GM18873 (cell line): ENCODE measurements at regions not wholly inside any gene's neighbourhood (a gene's known extent, or its start where the extent isn't known, plus 50 kb on each side); places are given as distances from the start of the nearest gene placed in this dataset.

Source experiments
- ATAC-seq: cut with Tn5 transposase; IDR thresholded peaks from one replicate; pipeline ENCODE4 v1.9.1; 2021; ENCODE audit warnings: mild to moderate bottlenecking, moderate library complexity, moderate number of reproducible peaks; ENCODE audit not compliant: unreplicated experiment, low FRiP score

DNA sequence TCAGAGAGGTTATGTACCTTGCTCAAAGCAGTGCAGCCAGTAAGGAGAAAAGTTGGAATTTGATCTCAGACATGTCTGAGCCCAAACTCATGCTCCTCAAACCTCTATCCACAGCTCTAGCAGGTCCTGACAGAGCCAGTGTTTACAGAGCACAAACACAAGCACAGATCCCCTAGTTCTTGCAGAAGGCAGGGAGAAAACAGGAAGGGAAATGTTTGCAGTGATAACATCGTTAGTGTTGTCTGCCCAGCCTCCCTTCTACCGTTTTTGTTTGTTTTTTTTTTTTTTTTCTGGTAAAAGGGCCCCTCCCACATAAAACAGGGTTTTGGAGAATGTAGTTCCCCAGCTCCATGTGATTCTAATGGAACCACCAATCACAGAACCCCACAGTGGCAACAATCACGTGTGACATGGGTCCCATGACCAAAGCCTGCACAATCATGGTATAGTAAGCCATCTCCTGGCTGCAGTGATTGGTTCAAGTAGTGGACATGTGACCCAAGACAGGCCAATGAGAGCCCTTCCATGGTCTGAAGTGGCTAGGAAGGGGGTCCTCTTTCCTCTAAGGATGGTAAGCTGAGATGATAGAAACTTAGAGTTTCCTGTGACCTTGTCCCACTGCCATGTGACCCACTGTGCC is 513.4 kb downstream of the MED13L start:
- no peak for ATAC-seq

DNA sequence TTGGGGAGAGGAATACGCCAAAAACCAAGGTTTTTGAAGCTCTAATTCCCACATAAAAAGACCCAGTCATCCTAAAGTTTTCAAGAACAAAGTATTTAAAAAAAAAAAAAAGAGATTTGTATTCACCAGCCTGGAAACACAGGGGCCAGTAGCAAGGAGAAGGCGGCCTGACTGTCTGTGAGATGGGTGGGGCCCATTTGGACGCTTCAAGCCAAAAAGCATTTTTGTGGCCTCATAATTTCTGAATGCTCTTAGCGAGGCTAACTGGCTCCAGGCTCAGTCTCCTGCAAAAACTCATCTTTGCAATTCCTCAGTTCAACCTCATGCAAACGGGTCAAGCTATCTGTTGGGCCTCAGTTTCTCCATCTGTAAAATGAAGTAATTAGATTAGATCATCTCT is 514.1 kb downstream of the MED13L start:
- no peak for ATAC-seq

DNA sequence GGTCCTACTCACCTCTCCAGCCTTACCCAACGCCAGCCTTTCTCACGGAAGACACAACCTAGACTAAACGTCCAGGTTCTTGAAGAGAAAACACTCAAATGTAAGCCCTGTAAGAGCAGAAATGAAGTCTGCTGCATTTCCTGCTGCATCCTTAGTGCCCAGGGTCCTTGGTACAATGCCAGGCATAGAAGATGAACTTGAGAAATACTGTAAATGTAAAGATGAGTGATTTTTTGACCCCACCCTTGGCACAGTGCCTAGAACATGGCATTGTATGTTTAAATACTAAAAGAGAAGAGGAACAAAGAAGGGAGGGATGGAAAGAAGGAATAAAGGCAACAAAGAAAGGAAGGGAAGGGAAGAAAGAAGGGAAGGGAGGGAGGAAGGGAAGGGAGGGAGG is 514.6 kb downstream of the MED13L start:
- ATAC-seq: no peak

DNA sequence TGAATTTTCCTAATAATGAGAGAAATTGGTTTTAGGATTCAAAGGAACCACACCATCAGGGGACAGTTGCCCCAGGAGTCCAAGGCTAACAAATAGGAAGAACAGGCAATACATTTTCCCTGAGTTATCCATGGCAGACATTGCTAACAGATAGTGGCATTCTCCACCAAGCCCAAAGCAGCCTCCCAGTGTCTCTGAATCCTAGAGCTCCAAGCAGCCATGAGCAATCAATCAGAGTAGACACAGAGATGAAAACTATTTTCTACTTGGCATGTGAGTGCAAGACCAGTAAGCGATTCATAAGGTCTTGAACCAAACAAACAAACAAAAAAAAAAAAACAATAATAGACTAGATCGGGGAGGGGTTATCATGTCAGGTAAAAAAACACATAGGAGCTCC is 515.7 kb downstream of the MED13L start:
- ATAC-seq: no peak

DNA sequence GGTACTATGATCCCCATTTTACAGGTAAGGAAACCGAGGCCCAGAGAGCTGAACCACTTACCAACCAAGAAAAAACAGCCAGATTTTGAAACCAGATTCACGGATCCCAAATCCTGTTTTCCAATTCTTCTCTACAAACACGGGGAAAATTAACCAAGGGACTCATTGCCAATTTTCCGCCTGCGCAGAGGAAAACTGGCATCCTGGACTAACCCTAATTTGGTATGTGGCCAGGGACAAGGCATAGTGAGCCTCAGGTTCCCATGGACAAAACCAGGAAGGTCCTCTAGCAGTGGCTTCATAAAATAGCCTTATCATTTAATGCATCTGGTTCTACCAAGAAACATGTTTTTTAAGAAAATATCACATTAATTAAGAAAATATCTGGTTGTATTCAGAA is 517.3 kb downstream of the MED13L start:
- no peak for ATAC-seq

DNA sequence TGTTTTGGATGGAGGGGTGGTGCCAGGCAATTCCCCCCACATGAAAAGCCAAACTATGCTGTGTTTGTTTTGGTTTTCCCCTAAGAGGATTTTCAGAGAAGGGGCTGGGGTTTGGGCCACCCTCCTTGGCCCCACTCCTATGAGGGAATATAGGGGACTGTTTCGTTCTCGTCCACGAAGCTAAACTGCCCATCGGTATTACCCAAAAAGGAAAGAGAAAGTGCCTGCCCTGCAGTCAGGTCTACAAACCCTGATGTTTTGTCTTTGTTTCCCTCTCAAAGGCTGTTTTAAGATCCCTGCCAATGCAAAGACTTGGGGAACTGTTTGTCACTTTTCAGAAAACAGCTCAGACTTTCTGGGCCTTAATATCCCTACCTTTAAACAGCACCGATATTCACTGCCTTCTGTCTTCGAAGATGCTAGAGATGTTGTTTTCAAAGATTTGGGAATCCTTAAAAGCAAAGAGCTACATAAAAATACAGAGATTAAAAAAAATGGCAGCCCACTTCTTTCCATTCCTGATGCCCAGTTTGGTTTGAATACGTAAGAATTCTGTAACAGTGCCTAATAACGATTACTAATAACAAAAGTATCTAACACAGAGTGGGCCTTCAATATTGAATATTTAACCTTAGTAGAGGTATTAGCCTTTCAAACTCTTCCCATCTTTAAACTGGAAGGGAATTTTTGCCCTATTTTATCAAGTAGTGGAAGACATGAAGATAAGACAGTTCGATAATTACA is 518.4 kb downstream of the MED13L start:
- ATAC-seq: no peak

DNA sequence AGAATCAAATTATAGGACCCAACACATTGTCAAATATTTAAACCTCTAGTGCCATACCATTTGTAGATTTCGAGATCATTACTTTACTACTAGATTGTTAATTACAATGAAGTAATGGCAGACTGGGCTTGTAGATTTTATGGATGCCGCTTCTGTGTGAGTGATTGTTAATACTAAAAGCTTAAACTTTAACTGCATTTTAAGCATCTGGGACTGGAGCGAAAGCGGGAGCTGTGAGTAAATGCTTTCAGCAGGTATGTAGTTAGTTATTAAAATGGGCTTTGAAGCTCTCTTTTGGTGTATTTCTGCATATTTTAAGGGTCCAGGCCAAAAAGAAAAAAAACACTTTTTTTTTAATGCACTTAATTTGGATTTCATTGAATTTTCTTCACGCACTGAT is 519.3 kb downstream of the MED13L start:
- no peak for ATAC-seq

DNA sequence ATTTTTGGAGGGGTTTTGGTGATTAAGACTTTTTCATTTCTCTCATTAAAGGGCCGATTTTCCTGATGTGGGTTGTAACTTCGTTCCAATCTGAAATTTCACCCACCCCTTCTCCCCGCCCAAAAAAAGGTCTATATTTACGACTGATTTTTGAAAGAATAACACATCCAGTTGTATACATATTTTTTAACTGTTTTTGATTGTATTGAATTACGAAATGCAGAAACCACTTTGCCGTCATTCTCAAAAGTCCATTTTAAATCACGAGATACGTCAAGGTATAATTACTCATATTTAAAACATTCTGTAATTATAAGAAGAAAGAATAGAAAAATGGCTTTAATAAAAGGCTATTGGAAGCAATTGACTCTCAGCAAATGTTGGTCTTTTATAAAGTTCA is 520.7 kb downstream of the MED13L start:
- no peak for ATAC-seq

DNA sequence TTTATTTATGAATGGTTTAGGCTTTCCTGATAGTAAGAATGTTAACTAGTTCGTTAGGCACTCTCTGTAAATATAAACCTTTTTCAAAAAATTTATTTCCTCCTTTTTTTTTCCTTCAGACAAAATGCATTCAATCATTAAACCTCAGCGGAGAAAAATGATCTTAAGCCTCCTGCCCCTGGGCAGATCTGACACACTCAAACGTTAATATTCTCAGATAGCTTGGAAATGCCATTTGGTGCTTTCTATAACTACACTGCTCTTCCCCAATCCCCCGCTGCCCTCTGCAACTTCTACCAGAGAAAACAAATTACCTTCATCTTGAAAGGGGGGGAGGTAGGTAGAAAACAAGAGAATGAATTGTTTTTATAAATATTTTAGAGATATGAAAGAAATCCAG is 521.2 kb downstream of the MED13L start:
- no peak for ATAC-seq

DNA sequence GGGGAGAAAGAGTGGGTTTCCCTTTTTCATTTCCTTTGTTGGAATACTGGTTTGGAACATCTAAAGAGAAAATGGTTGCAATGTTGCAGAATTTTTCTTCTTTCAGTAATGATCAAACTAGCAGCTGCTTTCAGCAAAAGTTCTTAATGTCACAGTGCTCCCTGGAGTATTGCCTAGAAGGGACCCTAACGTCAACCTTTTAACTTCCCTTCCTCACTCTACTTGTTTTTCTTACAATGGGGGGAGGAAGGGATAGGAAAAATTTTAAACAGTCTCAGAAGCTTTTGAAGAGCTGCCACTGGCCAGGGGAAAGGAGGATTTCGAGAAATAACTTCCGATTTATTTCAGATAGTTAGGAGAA is 521.8 kb downstream of the MED13L start:
- ATAC-seq: no peak

DNA sequence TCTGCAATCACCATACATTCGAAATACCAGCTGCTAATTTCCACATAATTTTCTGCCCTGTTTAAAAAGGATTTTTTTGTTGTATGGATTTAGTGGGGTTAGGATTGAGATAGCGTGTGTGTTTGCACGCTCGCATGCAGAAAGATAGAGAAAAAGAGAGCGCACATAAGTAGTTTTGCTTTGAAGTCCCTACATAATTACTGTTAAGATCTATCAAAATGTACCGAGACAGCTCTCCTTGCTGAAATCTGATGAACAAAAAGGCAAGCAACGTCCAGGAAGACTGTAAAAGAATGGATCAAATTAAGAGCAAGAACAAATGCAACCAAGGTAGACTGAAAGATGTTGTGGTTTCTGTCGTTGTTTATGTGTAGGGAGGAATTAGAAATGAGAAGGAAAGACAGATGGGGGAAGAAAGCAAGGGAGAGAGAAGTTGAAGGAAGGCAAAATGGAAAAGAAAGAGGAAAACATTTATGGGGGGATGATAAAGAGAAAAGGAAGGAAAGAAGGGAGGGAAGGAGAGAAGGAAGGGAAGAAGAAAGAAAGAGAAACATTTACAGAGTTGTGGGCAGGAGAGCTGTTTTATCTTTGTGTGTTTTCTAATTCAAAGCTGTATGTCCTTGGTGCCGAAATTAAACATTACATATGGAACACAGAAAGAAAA is 522.3 kb downstream of the MED13L start:
- no peak for ATAC-seq

DNA sequence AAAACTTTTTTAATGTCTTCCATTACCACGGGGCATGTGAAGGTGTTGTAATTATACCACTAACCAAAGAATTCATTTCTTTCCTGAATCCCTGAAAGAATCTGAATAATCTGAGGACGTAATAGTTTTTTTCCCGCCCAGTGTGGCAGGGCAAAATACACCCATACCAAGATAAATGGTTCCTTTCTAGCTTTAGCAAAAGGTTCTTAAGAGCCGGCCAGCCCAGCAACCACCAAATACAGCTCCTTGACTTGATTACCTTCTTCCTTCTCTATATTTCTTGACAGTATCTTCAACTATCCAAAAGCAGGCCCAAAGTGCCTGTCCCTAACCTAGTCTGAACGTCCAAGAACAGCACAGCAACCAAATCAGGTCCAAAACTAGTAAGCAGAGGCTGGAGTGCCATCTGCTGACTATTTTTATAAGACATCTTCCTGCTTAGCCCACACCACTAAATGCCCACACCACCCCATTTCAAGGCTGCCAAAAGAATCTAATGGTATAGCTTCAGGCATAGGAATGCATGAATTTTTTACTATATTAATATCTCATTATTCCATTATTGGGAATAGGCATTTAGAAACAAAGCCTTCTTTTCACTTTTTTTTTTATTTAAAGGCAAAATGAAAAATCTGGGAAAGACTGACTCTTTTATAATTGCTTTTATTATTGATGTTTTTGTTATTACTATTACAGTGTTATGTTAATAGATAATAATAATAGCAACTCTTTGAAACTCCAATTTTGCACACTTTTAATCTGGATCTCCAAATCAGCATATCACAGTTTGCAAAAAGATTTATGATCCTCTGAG is 524.4 kb downstream of the MED13L start:
- no peak for ATAC-seq

DNA sequence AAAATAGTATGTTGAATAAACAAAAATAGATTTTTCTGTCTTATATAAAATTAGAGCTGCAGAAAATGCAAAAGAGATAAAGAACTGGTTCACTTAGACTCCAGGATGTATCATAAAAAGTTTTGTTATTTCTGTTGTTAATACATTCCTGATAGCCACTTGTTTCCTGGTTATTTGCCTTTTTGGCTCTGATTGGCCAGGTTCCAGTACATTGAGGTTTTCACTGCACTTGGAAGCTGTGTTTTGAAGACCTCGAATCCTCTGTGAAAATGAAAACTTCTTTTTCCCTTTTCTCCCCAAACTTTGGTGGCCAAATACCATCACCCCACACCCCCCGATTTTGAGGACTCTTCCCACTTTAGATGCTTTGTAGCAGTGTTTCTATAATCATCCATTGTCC is 525.3 kb downstream of the MED13L start:
- ATAC-seq: no peak

DNA sequence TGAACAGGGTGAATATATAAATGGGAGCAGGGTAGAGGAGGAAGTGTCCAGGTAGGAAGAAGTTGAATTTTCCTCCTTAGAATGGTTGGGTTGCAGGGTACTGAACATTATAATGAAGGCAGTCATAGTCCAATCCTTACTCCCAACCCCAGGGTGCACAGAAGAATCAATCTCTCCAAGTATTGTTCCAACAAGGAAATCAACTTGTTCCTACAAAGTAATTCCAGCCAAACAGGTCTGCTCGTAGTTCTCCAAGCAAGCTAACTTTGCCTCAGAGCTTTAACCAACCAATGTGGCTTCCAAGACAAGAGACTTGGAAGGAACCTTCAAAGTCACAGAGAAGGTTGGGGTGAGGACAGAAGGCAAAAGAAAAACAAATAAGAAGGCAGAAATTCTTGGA is 527.2 kb downstream of the MED13L start:
- ATAC-seq: no peak

DNA sequence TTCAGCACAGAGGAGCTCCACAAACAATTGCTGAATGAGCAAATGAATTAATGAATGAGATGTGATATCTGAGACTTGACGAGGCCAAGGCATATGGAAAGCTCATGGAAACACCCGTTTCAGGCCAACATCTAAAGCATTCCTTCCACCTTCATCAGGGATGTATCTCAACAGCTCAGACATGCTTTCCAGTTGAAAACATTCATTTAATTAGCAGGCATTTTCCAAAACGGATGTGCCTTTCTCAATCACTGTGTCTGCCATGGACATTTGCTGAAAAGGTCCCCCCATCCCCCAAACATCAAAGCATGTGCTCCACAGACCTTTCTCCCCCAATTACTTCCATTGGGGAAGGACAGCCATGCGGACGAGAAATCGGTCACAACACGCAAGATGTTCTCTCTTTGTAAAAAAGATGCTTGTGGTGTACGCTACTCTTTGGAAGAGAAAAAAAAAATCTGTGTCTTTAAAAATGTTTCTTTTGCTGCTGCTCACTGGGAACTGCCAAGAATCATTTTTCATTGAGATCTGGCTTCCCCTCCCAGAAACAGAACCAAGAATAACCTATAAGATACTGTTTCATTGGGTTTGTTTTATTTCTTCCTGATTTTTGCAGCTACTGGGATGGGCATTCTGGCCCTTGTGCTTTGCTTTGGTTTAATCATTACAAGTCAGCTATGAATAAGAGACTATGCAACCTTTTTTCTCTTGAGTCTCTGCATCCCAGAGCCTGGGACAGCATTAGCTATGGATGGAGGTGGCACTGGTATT is 528.2 kb downstream of the MED13L start:
- no peak for ATAC-seq

DNA sequence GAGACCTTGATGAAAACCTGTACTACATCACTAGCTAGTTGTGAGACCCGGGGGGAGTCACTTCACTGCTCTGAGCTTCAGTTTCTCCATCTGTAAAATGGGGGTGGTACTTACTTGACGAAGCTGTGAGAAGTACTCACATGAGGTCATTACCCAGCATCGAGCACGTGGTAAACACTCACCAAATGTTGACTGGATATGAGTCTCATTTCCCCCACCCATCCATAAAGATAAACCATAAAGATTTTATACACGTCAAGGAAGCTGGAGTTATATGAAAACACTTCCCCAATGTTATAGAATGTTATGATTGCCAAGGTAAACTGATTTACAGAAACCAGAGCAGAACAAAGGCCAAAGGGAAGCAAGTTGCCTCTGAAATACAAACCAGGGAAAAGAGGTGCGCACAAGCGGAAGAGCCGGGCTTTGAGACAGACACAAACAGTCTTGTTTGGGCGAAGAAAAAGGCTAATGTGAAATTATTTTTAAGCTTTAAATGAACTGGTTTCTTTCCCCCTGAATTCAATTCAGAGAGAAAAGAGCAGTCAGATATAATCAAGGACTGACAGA is 536.8 kb downstream of the MED13L start:
- no peak for ATAC-seq

DNA sequence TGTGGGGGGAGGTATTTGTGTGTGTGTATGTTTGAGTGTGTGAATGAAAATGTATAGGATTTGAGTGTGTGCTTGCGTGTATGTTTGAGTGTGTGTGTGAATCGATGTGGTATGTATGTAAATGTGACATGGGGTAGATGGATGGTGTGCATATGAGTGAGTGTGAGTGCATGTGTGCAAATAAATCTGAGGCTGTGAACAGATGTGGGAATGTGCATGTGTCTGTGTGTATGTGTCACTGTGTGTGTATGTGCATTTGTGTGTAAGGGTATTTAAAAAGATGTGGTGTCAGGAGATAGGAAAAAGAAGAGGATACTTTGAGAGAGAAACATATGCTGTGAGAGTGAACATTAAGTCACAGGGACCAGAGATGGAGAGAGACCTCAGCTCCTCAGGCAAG is 539.6 kb downstream of the MED13L start:
- ATAC-seq: no peak

DNA sequence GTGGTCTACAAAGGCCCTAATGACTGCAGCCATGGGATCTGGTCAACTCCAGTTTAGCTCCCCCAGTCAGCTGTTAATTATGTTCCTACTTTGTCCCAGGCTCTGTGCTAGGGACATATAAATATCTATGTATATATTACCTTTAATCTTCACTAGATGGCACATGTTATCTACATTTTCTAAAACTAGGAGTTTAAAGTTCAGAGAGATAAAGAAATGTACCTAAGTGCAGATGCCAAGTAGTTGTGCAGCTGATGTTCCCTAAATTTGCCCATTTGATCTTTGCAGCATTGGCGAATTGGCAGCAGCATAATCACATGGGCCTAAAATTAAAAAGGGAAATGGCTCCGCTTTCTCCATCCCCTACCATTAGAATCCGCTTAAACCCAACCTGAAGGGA is 541.1 kb downstream of the MED13L start:
- no peak for ATAC-seq

DNA sequence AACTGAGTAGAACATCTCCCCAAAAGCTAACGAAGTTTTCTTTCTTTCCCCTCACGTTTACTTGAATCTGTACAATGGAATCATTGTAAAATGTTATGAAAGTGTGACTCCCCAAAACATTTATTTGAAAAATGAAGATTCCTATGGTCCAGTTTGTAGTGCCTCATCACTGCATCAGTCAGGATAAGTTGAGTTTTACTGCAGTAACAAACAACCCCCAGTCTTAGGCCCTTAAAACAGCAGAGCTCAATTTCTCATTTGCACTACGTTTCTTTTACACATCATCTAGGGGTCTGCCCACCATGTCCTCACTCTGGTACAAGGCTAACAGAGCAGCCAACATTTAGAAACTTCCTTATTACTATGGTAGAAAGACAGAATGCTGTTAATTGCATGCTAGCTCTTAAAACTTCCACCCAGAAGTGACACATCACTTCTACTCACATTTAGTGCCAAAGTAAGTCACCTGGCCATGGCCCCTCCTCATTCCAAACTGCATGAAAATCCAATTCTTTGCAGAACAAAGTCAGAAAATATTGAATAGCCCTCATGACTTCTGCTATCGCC is 546.4 kb downstream of the MED13L start:
- no peak for ATAC-seq

DNA sequence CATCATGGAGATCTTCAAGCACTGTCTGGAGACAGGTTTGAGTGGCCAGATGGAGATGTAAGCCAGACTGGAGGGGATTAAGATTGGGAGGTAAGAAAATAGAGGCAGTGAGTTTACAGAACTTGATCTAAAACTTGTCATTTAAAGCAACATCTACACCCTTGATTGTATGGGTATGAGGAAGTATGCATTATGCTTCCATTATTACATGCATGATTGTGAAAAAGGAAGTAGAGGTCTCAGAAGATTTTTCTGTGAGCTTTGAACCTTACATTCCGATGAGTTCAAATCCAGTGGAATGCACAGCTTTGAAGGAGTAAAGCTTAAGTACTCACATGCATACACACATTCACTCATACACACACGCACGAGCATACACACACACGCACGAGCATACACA is 550.8 kb downstream of the MED13L start:
- no peak for ATAC-seq
